ENCODE measurements at regions not wholly inside any gene's neighbourhood (a gene's known extent, or its start where the extent isn't known, plus 50 kb on each side); places are given as distances from the start of the nearest gene placed in this dataset.

DNA sequence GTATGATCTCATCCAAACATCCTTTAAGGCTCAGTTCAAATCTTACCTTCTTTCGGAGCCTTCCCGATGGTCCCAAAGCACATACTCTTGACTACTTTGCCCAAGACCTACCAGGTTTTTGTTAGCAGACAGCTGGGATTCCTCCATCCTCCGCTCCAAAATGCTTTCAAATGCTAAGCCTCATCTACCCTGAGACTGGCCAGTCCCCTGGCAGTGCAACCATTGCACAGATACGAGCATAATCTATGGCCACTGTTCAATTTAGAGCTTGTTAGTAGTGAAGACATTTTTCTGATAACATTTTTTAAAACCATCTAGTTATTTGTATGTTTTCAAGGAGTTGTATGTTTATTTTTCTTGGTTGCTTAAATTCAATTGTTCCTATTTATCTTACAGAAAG is 264.4 kb upstream of the NR2F2 start:
- no peak for DNase-seq (ENCODE audit: low read depth in 4 of 4, low spot score in 3 of 4)

DNA sequence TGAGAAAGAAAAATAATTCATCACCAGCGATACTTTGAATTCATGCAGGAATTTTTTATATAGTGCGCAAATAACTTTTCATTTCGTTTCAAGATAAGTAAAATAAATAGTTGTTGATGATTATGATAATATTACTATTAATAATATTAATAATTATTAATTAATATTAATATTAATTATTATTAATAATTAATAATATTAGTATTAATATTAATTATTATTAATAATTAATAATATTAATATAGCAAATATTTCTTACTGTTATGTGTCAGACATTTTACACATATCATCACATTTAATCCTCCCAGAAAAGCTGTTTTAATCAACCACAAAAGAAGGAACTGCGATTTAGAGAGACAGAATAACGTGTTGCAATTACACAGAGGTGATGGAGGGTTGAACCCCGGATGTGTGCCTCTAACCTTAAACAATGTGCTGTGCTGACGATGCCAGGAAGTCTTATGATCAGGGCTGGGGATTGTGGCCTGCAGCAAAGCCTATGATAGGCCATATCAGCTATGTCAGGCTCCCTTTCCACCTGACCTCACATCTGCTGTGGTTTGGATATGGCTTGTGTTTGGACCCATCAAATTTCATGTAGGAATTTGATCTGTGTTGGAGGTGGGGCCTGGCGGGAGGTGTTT is 263.5 kb upstream of the NR2F2 start:
- no peak for DNase-seq (ENCODE audit: low read depth in 4 of 4, low spot score in 3 of 4)

DNA sequence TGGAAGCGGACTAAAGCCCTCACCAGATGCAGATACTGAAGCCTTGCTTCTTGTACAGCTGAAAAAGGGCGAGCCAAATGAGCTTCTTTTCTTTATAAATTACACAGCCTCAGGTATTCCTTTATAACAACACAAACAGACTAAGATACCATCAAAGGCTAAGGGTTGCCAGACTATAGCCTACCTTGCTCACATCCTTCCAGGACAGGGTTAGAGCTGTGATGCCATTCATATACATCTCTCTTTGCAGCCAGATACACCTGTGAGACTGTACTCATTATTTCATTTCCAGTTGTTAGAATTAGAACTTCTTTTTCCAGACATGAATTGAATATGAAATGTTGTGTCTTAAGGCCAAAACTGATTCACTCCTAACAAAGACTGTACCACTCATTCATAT is 262.8 kb upstream of the NR2F2 start:
- DNase-seq (ENCODE audit: low read depth in 4 of 4, low spot score in 3 of 4): no peak

DNA sequence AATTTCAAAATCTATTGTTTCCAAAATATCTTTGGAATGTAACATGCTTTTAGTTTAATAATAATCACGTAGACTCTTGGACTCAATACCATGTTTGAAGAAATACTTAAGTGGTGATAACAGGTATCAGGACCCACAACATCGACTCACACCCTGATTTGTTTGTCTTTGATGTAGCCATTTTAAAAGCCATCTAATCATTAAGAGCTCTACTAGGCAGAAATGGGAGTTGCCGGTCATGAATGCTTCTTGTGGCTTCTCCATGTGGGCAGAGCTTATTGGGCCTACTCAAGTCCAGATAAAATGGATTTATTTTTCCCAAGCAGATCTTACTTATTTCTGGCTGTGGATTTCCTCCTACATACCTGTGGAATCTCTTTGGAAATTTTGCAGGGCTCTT is 261.6 kb upstream of the NR2F2 start:
- DNase-seq (ENCODE audit: low read depth in 4 of 4, low spot score in 3 of 4): no peak

DNA sequence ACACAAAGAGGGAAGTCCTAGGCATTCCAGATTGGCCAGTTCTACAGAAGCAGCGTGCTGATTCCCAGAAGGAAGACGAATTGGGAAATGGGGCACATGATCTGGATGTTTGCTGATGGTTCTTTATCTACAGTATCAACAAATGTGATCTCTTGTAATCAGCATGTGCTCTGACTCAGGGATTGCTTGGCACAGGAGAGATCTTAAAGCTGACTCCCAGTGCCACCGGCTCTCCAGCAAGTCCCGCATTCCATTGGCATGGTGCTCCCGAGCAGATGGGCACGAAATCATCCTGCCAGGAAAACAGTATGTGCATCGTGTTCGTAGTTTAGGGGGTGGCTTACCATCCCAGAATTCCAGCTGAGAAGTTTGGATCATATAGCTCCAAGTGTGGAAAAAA is 259.9 kb upstream of the NR2F2 start:
- DNase-seq (ENCODE audit: low read depth in 4 of 4, low spot score in 3 of 4): no peak

DNA sequence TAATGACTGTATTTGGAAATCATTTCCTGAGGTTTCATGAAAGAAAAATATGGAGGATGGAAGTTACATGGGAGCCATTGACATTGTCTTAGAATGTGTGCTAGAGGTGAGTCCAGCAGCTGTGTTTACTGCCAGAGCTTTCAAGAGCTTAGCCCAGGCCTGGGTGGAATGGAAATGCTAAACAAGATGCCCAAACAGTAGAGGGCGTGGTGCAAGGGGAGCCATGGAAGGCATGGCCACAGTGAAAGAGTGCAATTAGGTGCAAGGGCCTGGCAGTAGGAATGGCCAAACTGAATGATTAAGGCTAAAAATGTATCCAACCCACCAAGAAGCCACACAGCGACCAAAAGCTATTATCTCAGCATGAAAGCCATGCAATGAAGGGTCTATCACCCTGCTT is 257.7 kb upstream of the NR2F2 start:
- no peak for DNase-seq (ENCODE audit: low read depth in 4 of 4, low spot score in 3 of 4)

DNA sequence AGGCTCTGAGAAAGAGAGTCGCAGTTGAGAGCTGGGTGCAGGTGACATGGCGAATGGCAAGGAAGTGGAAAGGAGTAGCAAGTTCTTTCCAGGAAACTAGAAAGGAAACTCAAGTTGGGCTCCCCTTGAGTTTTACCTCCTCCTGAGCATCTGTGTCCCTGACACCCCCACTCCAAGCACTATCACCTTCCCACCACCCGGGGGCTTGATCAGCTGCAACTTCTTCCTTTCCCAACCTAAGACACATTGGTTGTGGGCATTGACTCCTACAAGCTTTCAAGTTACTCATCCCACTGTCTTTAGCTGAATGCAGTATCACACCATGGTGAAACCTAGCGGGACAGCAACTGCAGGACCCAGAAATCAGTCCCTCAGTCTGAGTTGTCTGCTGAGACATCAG is 256.6 kb upstream of the NR2F2 start:
- DNase-seq (ENCODE audit: low read depth in 4 of 4, low spot score in 3 of 4): no peak

DNA sequence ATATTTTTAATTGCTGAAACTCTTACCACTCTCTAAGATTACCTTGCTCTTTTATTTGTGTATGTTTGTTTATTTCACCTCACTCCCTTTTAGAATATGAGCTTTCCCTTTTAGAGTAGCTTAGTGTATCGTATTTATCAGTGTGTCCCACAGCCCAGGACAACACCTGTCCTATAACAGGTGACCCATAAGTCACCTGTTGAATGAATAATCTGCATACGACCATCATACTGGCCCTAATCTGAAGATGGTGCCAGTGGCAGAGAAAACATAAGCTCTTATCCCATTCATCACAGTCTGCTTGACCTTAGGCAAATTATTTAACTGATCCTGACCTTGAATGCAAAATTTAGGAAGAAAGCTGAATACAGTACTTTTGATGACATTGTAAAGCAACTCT is 254.6 kb upstream of the NR2F2 start:
- DNase-seq (ENCODE audit: low read depth in 4 of 4, low spot score in 3 of 4): no peak

DNA sequence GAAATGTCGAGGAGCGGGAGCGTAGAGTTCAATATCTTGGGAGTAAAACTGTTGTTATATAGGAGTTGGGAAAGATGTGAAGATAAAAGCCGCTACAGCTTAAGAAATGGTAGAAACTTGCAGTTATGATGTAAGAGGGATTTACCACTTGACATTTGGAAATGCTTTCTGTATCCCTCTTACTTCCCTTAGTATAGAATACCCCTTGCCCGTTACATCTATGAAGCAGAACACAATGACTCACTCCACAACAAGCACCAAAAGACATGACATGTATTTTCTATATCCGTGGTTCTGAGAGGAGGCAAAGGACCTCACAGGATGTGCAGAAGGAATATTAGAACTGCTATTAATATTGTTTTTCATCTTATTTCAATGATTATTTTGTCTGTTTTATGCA is 254.2 kb upstream of the NR2F2 start:
- DNase-seq (ENCODE audit: low read depth in 4 of 4, low spot score in 3 of 4): no peak

DNA sequence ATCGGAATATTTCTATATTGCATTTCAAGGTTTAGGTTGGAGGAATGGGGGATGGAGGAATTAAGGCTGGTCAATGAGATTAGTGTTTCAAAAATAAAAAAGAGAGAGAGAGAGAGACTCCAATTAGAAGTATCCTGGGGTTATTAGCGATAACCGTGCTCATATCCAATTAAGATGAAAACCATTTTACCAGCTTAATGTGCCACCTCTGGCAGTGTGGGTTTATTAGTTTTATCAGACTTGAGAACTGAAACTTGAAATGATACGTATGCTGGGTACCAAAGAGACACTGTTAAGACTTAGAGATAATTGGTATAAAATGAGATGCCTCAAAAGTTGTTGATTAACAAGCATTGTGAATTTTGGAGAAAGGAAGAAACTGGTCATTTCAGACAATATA is 251.5 kb upstream of the NR2F2 start:
- DNase-seq (ENCODE audit: low read depth in 4 of 4, low spot score in 3 of 4): no peak

DNA sequence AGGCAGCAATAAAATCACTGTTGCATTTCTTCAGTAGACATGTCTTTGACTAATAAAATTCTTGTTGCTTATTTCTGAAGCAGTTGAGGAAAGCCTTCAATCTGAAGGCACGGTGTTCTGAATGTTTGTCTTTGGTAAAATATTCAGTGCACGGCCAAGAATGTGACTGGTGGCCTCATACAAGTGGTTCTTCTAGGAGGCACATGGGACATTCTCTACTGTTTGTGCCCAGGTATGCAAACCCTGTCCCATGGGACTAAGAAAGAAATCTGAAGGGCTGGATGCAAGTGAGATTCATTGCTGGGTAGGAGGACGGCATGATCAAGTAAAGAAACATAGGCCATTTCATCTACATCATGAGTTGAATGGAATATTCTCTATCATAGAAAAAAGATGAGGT is 250.6 kb upstream of the NR2F2 start:
- no peak for DNase-seq (ENCODE audit: low read depth in 4 of 4, low spot score in 3 of 4)

DNA sequence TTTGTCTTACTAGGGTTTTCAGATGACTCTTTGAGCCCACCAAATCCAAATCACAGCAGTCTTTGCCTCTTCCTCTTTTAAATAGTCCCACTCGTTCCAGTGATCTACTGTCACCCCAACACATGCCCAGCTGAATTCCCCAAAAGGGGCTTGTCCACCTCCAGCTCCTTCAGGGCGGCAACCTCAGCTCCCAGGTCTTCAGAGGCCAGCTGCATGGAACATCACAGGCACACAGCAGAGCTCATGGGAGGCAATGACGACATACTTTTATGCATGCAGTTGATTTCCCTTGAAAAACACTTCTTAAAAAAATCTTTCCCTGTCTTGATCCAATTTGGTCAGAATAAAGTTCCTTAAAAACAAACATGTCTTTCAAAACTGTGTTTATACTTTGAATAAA is 244.3 kb upstream of the NR2F2 start:
- no peak for DNase-seq (ENCODE audit: low read depth in 4 of 4, low spot score in 3 of 4)

DNA sequence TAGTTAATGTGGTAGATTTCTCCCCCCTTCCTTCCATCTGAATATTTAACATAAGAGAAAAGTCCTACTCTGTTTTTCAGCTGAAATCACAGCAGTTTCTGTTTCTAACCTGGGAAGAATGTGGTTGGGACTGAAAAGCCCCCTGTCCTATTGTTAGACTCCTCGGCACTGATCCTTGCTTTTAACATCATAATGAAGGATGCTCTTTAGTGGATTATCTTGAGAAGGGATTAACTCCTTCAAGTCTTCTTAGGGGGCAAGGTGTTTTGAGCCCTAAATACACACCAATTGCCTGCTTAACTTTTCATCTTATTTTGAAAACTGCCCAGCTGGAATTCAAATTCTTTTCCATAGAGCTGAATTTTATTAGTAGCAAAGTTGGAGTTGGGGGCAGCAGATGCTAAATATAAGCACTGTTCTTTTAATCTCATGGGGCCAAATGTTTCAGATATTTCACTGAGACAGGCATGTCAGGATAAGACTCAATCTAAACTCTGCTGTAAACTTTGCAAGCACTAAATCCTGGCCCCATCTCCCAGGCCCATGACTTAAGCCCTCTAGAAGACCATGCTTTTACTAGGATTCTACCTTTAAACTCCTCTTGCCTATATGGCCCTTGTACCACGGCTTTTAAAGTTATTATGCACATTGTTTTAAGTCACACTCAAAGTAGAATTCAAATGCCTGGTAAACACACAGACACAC is 243.2 kb upstream of the NR2F2 start:
- DNase-seq (ENCODE audit: low read depth in 4 of 4, low spot score in 3 of 4): no peak

DNA sequence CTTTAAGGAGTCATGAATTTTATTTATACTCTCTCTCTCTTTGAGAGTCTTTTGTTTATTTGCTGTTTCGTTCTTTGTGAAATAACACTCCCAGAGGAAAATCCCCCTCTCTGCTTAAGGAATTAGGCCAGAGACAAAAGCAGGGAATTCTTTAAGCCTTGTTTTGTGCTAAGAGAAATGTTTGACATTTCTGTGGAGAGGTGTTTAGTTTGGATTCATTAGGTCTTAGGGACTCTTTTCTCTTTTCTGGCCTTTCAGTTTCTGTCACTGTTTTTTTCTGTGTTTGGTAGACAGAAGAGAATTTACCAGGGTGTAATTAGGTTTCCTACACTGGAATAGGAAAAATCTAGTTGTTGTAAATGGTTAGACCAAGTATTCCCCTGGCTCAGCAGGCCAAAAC is 241.8 kb upstream of the NR2F2 start:
- DNase-seq (ENCODE audit: low read depth in 4 of 4, low spot score in 3 of 4): no peak

DNA sequence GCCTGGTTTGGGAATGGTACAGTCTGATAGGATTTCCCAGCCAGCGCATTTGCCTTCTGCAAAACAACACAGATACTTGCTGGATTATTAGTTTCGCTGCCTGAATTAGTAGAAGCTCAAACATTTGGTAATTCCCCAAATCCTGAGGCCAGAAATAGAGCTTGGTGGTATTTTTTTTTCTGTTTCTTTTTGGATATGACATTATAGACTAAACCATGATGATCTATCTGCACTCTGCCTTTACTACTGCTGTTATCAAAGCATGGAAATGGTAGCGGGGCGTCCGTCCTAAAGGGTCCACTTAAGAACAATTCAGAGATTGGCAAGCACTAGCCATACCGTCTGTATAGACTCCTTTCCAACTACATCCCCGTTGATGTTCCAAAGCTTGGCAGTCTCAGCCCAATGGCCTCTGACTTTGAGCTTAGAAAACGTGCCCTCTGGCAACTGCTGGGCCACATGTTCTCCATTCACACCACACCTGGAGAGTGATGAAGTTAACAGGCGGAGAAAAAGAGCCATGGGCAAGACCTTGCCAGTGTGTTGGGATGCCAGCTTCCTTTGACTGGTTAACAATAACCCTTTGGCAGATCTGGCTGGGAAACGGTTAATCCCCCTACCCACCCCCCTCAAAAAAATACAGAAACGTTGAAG is 241.0 kb upstream of the NR2F2 start:
- no peak for DNase-seq (ENCODE audit: low read depth in 4 of 4, low spot score in 3 of 4)

DNA sequence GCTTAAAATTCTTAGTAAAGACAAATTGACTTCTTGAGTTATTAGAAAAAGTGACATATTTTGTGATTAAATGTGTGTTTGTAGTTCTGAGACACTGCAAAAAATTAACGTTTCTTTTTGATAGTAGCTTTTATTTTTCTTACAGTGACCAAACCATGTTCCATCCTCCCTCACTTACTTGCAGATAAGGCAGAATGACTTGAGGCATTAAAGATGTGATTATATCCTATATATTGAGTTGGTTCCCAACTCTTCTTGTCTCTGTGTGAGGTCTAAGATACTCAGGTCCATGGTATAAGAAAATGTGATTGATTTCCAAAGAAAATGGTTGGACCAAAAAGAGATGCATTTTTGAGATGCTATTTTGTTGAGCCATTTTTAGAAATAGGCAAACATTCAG is 238.3 kb upstream of the NR2F2 start:
- DNase-seq (ENCODE audit: low read depth in 4 of 4, low spot score in 3 of 4): no peak

DNA sequence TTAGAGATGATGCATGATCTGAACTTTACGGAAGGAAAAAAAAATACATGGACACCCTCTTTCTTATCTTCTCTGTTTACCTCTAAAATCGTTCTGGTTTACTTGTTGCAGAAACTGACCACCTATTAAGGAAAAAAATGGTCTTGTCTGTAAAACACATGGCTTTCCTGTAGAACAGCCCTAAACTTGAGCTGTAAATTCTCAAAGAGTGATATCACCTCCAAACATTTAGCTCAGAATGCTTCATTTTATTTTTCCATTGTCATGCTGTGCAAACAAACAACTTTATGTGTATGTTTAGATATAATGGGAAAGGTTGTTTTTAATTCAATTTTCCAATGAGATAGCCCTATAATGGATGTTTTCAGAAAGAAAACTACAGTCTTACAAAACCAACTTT is 237.4 kb upstream of the NR2F2 start:
- DNase-seq (ENCODE audit: low read depth in 4 of 4, low spot score in 3 of 4): no peak

DNA sequence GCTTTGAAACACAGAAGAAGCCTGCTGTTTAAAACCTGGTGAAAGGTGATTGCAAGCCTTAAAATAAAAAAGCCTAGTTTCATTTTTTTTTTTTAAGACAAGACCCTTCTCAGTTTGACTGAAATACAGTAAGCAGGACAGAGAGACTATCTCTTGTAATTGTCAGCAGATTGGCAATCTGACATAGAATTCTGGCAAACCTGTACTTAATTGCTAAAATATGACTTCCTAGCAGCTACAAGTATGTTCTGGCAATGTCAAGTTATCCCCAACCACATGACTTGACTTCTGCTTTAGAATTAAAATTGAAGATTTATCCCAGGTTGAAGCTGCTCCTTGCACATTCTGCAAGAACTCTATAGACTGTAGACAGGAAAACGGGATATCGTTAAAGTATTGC is 232.8 kb upstream of the NR2F2 start:
- no peak for DNase-seq (ENCODE audit: low read depth in 4 of 4, low spot score in 3 of 4)

DNA sequence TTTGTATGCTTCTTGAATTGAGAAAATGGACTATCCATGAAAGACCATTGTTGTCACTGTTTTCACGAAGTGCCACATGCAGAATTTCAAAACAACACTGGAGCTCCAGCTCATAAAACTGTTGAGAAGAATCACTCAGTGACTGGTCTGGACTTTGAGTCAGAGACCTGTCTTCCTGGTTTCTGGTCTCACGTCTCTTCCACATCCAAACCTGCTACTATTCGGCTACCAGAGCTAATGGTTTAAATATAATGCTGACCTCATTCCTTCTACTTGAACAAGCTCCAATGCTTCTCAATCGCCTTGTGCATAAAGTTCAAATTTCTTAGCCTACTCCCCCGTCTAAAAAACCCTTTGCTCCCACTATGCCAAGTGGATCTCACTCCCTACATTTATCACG is 227.9 kb upstream of the NR2F2 start:
- no peak for DNase-seq (ENCODE audit: low read depth in 4 of 4, low spot score in 3 of 4)

DNA sequence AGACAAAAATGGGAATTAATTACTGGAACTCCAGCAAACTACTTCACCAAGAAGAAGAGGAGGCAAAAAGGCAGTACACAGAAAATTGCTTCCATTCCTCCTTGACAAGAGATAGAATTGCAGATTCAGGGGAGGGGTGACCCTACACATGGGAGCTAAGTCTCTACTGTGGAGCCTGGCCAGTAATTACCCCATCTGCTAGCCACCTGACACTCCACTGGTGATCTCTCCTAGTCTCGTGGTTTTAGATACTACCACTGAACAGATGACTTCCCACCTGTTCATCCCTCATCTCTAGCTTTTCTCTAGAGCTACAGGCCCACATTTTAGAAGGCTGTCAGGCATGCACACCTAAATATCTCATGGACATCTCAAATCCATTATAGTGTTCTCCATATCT is 224.3 kb upstream of the NR2F2 start:
- no peak for DNase-seq (ENCODE audit: low read depth in 4 of 4, low spot score in 3 of 4)

DNA sequence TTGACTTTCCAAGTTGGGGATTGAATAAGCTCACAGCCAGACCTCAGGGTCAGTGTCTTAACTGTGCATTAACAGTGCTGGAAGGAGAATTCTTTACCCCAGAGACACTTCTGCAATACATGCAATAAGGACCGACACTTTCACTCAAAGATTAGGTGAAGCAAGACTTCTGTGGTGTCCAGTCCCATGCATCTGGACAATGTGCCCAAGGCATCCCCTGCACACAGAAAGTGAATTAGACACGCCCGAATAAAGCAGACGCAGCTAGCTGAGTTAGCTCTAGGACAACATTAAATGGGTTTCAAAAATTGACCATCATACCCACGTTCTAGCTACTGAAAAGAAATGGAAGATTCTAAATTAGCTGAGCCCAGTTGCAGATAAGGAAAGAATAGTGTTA is 223.9 kb upstream of the NR2F2 start:
- DNase-seq (ENCODE audit: low read depth in 4 of 4, low spot score in 3 of 4): no peak

DNA sequence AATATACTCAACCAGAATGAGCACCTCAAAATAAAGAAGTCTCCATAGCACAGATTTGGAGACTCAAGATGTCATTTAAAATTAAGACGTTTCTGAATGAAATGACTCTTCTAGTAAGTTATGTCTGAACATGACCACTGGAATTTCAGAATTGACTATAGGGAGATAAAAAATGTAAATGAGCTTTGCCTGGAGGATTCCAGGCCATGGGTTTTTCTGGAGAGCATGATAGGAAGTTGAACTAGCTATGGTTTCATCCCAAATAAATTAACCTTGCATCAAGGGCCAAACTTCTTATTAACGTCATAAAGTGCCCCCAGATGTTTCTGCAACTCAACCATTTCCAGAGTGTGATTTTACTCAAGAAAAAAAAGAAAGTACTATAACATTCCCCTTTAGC is 222.6 kb upstream of the NR2F2 start:
- no peak for DNase-seq (ENCODE audit: low read depth in 4 of 4, low spot score in 3 of 4)
